Left colon (tissue), 2 donors: ENCODE measurements at regions not wholly inside any gene's neighbourhood (a gene's known extent, or its start where the extent isn't known, plus 50 kb on each side); places are given as distances from the start of the nearest gene placed in this dataset.
"Not testable (repeated sequence)": the region's sequence is repeated elsewhere in the genome, so short reads cannot be mapped to it uniquely, and the experiment has no call there.

ENCODE experiments used
- ATAC-seq: fragments of 200-7000 bp; cut with Tn5 transposase; one replicate; pipeline ENCODE4 v1.9.1; 2020; ENCODE audit warnings: mild to moderate bottlenecking, moderate library complexity
- DNase-seq, 2 donors: peaks; one replicate each; pipeline ENCODE4 v3.0.0-alpha.2; 2020
- intact Hi-C, 2 donors: fragments of 100-400 bp; cut with DNase I in 1 of 2; cut with micrococcal nuclease in 1 of 2; formaldehyde crosslinking; loops; one replicate each; pipeline versions ENCODE4 v1.11.2 to v1.14.0; 2022; cut with DNase I, micrococcal nuclease
- donor health status: DM: no; HTN: no; CAD: no.
- donor health status: DM: yes; HTN: yes; CAD: no.

DNA sequence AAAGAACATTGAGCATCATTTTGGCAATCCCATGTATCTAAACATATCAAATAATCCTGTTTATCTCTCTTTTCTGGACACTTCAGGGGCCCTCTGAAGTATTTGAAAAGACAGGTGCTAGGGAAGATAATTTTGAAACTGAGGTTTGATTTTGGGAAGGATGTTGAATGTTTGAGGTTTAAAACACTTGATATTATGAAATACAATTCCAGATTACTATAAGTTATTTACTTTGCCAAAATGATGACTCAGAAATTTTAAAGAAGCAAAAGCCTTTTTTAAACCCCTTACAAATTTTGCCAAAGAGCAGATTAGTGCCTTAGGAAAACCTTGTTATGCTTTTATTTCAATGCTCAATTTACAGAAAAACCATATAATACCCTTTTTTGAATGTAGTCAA lies 99.1 kb upstream of the ARMC3 start:
- intact Hi-C loops, ATAC-seq, DNase-seq: not testable (repeated sequence)

DNA sequence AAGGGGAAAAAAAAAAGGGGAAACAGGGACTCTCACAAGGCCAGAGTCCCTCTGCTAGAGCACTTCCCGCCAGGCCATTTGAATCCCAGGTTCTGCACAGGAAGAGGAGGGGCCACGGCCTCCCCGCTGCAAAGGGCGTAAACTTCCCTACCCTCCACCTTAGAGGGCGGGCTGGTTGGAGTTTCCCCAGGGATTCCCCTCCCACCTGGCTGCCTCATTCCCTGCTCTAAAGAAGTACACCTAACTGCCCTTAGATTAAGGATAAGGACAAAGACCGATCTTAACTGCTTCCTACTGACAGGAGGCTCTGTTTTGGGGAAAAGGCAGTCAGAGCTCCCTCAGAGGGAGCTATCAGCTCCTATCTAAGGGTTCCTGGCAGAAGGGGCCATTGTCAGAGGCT lies 102.0 kb upstream of the ARMC3 start:
- ATAC-seq (no peak), DNase-seq (peak in 1 of 2 donors; percentile 30)
- intact Hi-C loops: no loop called here

DNA sequence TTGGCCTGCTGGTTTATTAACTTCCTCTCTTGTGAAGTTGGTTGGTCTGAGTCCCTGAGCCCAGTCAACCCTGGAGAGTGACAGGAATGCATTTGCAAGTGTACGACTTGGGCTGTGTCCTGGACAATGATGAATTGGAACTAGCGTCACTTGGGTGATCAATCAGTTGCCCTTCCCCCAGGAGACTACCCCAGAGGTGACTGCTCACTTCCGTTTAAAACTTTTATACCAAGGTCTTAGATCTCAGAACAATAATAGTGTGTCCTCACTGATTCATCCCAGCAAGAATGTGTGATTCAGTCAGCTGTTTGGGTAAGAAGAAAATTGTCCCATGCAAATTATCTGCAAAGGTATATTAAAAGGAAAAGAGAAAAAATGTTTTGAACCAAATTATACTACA lies 102.9 kb upstream of the ARMC3 start:
- intact Hi-C loops: no loop called here
- no peak for ATAC-seq
- no peak for DNase-seq

DNA sequence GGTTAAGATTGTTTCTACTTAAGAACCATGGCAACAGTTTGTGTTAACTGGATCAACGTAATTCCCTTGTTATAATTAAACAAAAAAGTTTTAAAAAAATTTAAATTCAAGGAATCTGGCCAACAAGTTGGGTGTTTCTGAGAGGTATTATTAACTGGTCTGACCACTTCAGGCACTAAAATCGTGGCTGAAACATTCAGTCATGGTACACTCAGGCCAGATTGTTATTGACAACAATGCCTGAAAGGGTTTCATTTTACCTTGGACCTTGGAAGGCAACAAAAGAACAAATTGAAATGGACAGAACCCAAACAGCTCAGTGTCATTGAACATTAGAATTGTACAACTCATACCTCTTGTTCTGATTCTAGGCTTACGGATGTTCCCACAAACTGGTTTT lies 103.3 kb upstream of the ARMC3 start:
- DNase-seq (no peak), ATAC-seq (no peak)
- intact Hi-C loops: no loop called here

DNA sequence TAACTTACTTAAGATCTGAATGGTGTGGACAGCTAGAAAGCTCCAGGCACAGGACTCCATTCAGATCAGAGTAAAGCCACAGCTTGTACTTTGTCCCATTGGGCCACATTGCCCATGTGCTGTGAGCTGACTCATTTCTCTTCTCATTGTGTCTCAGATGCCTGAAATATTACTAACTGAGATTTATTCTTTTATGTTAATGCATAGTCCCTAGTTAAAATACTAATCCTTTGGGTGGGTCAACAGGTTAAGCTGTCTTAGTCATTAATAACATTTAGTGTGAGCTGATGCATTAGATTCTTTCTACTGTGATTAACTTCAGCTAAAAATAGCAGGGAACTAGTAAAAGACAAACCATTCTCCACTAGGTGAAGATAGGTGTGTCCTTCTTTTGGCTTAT lies 104.7 kb upstream of the ARMC3 start:
- intact Hi-C loops: no loop called here
- ATAC-seq: no peak
- no peak for DNase-seq

DNA sequence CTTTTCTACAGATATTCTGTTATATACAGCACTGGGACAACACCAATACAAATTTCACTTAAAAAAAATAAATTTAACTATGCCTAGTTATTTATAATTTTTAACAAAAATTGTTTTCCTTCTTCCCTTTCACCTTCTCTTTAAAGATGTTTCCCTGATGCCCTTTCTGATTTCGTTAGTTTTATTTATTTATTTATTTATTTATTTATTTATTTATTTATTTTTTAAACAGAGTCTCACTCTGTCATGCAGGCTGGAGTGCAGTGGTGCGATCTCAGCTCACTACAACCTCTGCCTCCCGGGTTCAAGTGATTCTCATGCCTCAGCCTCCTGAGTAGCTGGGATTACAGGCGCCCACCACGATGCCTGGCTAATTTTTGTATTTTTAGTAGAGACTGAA lies 105.9 kb upstream of the ARMC3 start:
- DNase-seq, ATAC-seq, intact Hi-C loops: not testable (repeated sequence)

DNA sequence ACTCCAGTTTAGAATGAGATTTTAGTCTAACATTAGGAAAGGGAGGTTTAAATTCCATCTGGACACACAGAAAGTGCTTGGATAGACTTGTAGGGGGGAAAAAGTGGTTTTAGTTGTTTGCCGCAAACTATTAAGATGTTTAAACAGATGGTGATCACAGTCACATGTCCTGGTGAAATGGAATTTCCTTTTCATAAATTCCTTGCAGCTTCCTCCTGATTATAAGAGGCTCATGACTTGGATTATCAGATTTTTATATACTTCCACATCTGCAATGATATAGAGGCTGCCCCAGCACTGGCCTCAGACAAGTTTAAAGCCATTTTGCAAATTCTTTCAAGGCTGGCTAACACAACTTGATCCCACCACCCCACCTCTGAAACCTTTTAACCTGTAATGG lies 106.4 kb upstream of the ARMC3 start:
- intact Hi-C loops: no loop called here
- DNase-seq (no peak), ATAC-seq (no peak)

DNA sequence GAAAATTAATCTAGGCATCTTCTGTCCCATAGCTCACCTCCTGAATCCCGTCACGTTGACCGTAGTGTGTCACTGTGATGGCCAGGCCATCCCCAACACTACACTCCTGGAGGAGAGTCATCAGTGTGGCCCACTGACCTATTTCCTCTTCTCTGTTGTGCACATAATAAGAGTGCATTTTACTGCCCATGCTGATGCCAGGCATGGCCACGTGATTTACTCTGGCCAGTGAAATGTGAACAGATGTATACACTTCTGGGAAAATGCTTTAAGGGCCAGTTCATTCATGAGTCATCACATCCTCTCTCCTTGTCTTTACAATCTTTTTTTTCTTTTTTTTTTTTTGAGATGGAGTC lies 101.9 kb upstream of the PIP4K2A start:
- DNase-seq (no peak), ATAC-seq (no peak)
- intact Hi-C loops: no loop called here

DNA sequence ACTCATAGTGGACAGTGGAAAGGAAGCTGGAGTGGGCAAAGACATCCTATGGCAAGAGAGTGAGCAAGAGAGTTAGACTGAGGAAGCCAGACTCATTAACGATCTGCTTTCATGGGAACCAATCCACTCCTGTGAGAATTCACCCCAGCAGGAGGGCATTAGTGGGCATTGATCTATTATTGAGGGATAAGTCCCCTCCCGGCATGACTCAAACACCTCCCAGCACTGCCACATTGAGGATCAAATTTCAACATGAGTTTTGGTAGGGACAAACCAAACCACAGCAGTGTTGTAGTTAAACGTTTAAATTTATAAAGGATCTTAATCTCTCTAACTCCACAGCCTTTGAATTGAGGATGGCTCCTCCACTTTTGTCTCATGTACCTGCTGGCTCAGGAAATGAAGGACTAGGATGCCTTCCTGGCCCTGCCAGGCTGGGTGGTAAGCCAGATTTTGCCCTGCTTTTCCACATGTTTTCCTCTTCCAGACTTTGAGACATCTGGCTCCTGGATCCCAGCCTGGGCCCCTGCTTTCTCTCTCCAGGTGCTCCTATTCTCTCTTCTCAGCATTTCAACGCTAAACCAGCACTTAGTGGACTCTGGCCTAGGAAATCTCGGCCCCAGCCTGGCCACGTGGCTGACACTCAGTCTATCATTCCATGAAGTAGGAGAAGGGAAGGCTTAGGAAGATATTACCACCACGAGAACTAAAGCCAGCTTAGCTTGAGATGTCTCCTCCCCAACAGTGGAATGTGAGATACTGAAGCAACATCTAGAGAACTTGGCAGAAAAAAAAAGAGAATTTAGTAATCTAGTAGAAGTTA lies 96.5 kb upstream of the PIP4K2A start:
- intact Hi-C loops: no loop called here
- ATAC-seq (no peak), DNase-seq (no peak)

DNA sequence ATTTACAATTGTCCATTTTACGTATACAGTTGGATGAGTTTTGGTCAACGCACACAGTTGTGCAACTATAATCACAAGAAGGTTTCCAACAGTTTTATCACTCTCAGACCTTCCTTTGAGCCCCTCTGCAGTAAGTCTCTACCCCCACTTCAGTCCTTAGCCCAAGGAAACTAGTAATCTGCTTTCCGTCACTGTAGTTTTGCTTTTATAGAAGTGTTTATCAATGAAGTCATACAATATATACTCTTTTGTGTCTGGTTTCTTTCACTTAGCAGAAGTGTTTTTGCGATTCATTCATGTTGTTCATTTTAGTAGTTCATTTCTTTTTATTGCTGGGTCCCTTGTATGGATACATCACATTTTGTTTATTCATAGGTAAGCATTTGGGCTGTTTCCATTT lies 92.9 kb upstream of the PIP4K2A start:
- ATAC-seq: no peak
- DNase-seq: no peak
- intact Hi-C loops: no loop called here

DNA sequence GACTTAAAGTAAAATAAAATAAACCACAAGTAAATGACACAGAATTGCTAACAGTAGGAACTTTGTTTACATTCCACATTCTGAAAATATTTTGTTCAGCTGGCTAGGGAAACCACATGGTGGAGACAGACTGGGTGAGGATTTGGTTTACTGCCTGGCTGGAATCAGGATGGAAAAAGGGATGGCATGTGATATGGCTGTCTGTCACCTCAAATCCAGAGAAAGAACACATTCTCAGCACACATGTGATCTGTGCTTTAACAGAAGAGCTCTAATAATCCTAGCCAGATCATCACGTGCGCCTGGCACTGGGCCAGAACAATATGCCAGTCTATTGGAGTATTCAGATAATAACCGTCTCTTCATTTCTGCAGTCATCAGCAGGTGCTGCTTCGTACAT lies 90.9 kb upstream of the PIP4K2A start:
- DNase-seq (peak in 1 of 2 donors; percentile 17), ATAC-seq (no peak)
- intact Hi-C loops: no loop called here

DNA sequence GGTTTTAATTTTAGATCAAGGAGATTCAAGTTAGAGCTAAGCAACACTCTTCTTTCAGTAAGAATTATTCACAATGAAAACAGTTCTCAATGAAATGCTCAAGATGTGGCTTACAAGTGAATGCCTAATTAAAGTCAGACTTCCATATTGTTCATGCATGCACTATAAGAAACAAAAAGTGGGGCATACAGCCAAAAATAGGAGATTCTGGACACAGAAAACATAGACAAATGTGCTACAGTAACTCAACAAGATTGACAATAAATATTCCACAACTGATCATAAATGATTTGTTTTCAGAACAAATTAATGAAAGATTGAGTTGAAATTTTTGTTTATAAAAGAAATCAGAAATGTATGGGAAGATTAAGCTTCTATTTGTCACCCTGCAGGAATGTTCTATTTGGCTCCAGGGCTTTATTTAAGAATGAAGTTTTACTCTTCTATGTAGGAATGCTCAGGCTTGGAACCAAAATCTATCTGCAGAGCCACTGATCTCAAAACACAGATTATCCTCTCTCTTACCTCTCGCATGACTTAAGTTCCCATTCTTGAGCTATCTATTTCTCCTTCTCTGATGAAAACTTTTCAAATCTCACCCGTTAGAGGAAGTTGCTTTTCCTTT lies 89.0 kb upstream of the PIP4K2A start:
- no peak for DNase-seq
- no peak for ATAC-seq
- intact Hi-C loops: no loop called here

DNA sequence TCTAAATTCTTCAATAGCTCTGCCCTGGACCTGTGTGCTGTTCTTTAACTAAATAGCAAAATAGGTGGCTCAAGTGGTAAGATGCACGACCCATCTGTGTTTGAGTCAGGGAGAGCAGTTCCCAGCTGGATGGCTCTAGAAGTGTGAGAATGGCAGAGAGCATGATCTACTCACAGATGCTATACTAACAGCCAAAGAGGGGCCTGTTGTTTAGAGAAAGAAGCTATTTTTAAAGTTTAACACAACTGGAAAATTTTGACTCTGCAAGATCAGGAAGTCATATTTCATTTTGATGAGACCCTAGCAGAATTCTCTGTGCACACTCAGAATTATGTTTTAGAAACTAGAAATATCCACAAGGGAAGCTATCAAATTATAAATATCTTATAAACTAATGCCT lies 87.4 kb upstream of the PIP4K2A start:
- no peak for DNase-seq
- intact Hi-C loops: no loop called here
- ATAC-seq: no peak

DNA sequence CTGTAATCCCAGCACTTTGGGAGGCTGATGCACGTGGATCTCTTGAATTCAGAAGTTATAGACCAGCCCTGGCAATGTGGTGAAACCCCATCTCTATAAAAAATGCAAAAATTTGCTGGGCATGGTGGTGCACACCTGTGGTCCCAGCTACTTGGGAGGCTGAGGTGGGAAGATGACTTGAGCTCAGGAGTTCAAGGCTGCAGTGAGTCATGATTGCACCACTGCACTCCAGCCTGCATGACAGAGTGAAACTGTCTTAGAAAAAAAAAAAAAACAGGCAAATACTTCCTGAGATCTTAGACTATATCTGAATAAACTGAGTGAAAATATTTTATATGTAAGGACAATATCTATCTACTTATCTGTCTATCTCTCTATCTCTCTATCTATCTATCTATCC lies 83.4 kb upstream of the PIP4K2A start:
- DNase-seq, intact Hi-C loops, ATAC-seq: not testable (repeated sequence)

DNA sequence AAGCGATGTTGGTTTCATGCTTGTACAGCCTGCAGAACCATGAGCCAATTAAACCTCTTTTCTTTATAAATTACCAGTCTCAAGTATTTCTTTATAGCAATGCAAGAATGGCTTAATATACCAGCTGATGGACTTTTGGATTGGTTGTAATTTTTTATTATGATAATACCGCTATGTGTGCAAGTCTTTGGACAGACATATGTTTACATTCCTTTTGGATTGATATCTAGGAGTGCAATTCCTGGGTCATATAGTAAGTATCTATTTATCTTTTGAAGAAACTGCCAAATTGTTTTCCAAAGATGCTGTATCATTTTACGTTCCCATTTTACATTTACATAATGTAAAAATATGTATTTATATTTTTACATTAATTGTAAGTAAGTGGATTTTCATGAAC lies 81.2 kb upstream of the PIP4K2A start:
- DNase-seq: no peak
- ATAC-seq: no peak
- intact Hi-C loops: no loop called here

DNA sequence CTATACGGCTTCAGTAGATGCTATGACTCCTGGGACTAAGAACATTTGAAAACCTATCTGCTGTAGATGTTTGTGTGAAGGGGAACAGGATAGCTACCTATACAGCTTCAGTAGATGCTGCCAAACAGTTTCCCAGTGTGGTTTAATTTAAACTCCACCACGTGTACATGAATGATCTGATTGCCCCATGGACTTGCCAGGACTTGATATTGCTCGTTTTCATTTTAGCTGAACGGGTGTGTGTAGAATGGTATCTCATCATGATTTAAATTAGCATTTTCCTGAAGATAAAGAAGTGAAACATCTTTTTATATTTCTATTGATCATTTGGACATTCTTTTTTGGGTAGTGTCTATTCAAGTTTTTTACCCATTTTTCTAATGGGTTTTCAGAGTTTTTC lies 77.8 kb upstream of the PIP4K2A start:
- intact Hi-C loops: no loop called here
- no peak for ATAC-seq
- no peak for DNase-seq

DNA sequence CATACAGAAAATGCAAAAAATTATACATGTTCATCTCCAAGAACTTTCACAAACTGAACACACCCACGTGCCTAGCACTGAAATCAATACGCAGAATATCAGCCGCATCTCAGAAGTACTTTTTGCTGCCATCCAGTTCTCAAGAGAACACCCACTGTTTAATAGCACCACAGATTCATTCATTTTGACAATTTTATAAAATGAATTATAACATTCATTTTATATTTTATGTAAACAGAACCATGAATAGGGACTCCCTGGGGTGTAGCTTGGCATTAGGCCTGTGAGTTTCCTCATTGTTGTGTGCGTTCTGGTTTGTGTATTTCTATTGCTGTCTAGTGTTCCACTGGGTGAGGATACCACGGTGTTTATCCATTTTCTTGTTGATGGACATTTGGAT lies 77.3 kb upstream of the PIP4K2A start:
- ATAC-seq: no peak
- no peak for DNase-seq
- intact Hi-C loops: no loop called here

DNA sequence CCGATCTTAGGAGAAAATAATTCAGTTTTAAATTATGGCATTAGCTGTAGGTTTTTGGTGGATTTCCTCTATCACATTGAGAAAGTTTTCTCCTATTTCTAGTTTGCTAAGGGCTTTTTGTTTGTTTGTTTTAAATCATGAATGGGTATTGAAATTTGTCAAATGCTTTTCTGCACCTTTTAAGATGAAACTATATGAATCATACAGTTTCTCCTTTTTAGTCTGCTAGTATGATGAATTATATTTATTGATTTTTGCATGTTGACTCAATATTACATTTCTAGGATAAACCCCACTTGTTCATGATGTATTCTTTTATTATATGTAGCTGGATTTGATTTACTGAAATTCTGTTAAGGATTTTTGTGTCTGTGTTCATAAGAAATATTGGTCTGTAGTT lies 70.3 kb upstream of the PIP4K2A start:
- intact Hi-C loops: no loop called here
- DNase-seq (no peak), ATAC-seq (no peak)

DNA sequence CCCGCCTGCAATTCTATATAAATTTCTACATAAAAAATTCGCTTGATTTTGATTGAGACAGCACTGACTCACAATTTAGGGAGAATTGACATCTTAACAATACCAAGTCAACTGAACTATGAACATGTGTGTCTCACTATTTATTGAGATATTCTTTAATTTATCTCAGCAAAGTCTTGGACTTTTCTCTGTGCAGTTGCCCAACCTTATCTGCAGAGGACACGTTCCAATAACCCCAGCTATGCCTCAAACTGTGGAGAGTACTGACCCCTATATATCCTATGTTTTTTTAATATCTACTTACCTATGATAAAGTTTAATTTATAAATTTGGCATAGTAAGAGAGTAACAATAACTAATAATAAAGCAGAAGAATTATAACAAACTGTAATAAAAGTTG lies 69.4 kb upstream of the PIP4K2A start:
- intact Hi-C loops: no loop called here
- DNase-seq (no peak), ATAC-seq (no peak)

DNA sequence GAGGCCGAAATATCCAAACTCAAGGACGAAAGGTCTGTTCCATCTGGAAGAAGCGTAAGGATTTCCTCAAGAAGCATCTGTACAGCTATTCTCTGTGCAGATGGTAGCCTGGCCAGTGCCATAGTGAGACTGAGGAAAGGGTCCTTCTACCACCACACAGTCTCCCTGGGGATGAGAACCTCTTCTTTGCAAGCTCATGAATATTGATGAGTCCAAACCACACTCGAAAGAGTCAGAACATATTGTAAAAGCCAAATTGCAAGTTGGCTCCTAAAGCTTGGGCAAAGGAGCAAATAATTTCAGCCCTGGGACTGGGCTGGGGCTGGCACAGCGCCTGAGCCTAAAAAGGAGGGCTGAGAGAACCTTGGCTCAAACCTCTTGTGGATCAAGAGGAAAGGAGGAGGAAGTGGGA lies 66.1 kb upstream of the PIP4K2A start:
- DNase-seq: no peak
- intact Hi-C loops: no loop called here
- ATAC-seq: no peak
